KG1 (cell line): ENCODE measurements at regions not wholly inside any gene's neighbourhood (a gene's known extent, or its start where the extent isn't known, plus 50 kb on each side); places are given as distances from the start of the nearest gene placed in this dataset.

Source experiments
- DNase-seq: peaks from one replicate; lab custom pipeline; 2025; lab: John Stamatoyannopoulos, UW

DNA sequence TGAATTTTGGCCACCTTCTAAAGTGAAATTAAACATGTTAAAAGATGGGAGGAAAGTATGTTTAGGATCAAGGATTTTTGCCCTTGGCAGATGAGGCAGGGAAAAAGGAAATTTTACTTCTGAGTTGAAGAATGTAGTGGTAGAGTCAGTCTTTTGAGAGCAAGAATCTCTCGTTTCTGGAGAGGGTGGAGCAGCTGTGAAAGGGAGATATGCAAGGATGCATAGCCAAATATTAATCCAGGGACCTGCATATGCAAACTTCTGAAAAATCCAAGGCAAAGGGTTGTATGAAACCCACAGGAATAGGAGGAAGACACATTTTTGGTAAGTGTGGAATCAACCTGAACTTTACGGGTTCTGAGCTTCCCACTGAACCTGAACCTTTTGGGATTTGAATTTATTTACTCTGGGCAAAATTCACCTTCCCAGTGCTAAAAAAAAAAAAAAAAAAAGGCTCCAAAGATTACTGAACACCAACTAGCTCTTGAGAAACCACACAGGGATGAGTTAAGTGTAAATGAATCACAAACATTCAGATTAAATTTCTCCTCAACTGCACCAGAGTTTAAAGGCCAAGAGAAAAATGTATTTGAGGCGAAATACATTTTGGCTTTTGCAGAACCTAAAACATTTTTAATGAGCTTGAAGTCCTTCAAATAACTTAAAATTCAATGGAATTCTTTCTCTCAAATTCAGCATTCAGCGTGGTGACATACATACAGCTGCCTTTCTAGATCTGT is 187.1 kb upstream of the CDKN3 start:
- DNase-seq, result no peak

DNA sequence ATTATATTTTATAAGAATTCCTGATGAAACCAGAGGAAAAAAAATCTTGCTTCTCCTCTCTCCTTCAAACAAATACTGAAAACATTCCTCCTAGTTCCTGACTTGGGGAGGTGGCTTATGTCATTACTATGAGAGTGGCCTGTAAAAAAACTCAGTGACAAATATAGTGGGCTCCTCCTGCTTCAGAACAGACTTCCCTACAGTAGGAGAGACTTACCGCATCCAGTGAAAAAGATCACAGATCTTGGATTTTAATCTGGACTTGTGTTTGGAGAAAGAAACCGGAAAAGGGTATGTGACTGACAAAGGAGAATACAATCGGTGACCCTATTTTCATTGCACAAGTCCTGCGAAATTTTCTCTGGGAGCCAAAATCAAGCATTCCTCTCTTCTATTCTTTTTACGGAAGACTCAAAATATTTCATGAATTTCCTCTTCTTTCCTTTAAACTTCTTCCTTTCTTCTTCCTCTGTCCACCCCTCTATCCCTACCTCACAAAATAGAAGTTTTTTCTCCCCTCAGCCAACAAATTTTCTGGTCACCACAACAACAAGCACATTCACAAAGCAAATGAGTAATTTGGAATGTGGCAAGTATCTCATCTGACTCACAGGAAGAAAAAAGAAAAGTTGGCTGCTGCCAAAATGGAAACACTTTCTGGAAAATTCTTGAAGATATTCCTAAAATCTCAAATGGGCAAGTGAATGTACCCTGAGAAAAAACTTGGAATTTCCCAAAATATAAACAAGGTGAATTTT is 185.1 kb upstream of the CDKN3 start:
- DNase-seq, result no peak

DNA sequence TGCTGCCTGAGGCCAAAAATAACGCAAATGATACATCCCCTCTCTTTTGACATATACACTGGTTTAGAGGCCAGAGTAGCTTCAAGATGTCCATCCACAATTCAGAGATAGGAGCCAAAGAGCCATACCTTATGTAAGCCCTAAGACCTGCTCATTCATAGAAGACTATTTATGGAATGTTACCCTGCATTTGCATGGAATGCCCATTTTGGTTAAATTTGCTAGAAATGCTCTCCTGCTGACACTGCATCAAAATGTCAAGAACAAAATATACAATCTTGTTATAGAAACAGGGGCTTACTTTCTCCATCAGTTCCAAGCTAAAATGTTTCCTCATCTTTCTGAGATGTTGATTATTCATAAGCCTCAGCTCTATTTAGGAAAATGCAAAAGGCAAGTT is 183.3 kb upstream of the CDKN3 start:
- DNase-seq, result no peak

DNA sequence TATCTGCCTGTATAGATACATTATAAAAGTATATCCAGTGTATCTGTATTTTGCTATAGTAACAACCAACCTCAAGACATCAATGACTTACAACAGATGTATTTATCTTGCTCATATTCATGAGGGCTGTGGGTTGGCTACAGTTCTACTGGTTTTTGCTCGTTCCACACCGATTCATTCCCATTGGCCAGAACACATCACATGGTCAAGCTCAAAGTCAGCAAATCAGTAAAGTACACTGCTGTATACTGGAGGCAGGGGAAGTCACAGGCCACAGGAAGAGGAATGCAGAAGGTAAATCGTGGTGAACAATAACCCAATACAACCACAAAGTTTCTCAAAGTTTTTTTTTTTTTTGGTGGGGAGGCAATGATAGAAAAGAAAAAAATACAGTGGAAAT is 180.0 kb upstream of the CDKN3 start:
- no peak for DNase-seq

DNA sequence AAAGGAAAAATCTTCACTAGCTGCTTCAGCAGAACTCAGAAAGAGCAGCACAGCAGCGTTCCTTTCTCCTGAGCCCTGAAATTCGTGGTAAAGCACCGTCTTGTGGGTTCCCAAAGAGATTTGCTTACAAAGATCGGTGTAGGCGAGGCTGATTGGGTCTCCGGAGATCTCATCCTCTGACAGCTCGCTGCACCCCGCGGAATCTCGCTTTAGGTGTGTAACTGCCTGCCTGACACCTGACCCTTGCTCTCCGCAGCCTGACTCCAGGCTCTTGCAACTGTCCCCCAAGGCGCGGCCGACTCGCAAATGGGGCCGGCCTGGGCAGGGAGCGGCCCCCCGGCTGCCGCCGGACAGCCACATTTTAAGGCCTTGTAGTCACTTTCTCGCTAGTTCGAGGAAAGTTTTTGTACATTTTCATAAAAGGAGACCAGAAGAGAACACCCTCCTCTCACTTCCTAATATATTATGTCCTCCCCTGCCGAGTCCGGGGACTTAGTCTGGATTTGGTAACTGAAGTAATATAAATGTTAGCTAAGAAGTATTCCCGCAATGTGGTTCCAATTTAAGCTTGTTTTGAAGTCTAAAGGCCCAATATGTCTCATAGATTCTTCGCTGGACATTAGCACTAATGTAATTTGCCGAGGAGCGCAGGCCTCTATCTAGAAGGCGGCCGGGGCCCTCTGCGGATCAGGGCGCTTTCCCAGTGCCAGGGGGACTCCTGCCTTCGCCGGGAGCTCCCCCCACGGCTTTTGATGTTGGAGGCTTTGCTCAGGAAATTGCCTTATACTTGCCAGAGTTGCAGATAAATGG is 177.3 kb upstream of the CDKN3 start:
- DNase-seq, result no peak

DNA sequence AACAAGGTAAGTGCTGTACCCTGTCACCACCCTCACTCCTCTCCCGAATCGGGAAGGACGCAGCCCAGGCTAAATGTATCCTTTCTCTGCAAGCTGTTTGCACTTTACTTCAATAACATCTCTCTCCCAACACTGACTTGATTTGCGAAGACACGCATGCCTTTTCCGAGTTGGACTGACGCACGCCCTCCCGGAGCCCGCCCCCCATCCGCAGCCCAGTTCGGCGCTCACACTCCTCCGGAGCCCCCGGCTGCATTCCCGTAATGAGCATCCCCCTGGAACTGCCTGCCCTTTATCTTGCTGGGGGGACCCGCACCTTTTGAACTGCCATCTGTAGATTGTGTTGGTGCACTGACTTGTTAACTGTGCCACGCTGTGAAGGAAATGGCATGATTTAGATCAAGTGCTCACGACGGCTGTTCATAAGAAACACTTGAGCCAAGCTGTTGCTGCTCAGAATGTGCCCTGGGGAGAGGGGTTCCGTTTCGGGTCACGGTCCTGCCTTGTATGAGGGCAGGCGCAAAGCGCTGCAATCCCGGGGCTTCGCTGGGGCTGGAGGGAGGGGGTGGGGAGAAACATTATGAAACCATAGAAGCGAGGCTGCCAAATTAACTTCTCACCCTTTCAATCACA is 176.6 kb upstream of the CDKN3 start:
- DNase-seq, result no peak

DNA sequence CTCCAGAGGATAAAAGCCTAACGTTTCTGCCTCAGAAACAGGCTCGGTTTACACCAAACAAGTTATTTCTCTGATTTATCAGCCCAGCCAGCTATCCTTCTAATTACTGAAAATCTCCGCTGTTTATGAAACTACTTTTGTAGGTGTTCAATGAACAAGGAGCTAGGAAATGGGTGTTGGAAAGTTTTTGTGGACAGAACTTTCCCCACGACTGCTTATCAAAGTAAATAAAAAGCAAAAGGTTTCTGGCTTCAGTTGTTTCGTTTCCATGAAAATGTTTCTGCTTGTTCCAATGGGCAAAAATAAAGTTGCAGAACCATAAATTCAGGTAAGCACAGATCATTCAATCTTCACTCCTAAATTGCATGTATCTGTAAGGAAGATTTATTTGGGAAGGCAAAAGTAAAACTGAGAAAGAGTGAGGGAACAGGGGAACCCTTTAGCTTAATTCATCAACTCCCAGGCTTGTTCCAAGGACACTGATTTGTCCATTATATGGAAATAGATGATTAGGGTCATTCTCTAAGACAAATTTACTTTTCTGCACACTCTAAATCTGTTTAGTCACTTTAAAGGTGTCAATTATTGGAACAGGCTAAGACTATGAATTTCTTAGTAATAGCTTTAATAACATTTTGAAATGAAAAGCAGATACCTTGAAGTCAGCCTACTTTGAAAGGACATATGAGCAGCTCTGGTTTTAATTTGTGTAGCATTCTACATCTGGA is 175.9 kb upstream of the CDKN3 start:
- no peak for DNase-seq

DNA sequence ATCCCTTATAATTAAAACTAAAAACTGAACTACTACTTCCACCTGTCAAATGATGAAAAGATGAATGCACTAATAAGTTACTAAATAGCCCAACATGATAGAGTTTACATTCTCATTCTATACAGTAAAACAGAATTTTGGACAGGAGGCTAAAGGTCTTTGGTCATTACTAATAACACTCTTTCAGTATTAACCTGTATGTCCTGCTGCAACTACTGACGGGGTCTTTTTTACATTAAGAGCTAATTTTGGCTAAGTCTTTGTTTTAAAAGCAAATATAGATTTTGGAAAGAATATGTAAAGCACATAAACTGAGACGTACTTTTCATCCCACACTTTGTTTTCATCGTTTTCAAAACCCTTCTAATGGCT is 175.4 kb upstream of the CDKN3 start:
- DNase-seq, result no peak

DNA sequence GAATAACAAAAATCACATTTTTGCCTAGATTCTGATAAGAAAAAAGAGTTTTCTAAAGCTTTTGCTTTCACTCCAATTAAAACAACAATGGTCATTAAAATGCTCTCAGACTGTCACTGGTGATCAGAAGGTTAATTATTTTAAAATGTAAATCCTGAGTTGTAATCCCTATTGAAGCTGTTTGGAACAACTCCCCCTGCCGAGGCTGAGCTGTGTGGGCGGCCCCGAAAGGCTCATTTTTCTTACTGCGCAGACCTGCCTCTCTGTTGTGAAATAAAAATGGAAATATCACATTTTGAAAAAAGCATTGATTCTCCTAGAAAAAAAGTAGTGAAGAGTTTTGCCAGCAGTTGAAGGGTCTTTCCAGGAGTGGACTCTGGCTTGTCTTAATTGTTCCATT is 174.8 kb upstream of the CDKN3 start:
- no peak for DNase-seq

DNA sequence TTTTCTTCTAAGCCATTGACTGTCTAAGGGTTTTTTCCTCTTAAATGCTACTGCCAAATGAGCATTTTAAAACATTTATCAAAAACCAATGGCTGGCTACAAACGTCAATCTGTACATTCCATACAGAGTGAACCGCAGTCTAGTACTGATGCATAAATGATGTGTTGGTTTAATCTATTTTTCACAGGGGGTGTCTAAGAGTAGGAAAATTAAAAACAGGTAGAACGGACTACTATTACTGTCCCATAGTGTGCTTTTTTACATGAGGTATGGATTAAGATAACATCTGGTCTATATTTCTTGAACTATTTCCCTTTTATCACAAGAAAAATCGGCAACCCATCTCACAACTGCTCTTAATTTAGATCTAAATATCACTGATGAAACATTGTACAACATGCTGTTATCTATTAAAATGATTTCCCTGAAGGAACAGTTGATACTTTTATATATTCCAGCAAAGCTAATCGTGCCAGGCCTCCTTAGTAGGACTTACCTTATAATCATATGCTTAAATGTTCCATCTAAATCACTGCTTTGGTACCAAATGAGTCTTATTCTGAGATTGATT is 172.9 kb upstream of the CDKN3 start:
- DNase-seq, result no peak

DNA sequence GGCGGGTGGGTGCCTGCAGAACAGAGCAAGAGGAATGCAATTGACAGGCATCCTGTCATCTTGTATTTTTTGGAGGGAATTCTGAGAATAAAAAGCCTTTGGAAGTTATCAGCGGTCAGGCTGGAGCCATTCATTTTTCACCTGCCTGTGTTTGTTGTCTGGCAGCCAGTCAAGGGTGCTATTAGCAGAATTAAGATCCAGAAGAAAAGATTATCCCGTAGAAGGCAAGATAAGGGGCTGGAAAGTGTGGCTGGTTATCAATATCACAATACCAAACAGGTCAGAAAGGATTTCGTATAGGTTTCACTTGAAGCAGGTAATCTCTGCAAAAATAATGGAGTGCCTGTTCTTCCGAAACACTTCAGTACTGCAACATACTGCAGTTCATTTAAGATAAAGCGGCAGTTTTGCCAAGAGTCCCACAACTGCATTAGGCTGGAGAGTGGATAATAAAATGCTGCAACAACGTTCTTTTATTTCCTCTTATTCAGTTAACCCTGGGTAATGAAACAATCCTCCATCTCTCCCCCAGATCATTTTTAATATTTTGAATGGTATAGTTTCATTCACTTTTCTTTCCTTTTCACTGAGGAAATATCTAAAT is 171.2 kb upstream of the CDKN3 start:
- DNase-seq, result no peak

DNA sequence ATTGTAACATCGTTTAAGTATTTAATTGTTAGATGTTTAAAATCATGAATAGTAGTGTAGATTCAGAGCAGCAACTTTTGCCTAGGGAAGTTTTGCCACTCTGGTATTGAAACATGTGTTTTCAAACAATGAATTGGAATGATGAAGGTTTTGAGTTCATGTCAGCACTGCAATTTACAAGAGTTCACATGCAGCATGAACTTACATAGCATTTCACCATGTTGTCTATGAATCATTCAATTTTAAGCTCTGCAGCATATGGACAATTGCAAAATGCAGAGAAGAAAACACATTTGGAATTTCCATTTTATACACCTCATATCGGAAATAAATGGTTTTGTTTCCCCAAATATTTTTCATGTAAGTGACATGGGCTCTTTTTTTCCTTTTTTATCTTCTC is 170.7 kb upstream of the CDKN3 start:
- DNase-seq, result no peak

DNA sequence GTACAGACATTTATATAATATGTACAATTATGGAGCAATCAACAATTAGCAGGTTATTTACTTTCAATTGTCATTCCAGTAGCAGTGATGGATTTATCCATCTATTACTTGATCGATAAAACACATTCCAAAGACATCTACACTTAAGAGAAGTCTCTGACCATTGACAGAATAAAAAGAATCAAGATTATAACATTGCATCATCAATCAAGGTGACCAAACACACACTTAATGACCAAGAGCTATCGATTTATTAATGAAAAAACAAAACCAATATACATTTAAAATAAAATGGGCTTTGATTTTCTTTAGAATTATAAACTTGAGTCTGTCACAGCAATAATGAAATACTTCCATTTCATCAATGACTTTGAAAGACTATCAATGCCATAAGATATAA is 170.2 kb upstream of the CDKN3 start:
- DNase-seq, result no peak

DNA sequence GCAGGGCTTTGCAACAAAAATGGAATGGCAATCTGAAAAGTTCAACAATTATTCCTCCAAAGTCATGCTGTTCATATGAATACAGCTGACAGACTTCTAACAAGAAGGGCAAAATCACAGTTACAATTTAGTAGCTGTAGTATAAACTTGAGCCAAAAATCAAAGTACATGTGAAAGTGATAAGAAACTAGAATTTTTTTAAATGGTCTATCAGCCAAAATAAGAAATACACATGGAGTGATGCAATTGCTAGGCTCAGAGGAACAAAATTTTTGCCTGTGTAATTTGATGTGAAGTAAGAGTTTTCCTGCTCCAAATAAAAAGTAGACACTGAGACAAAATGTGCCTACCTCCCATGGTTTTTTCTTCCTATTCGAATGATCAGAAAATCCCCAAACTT is 167.7 kb upstream of the CDKN3 start:
- no peak for DNase-seq

DNA sequence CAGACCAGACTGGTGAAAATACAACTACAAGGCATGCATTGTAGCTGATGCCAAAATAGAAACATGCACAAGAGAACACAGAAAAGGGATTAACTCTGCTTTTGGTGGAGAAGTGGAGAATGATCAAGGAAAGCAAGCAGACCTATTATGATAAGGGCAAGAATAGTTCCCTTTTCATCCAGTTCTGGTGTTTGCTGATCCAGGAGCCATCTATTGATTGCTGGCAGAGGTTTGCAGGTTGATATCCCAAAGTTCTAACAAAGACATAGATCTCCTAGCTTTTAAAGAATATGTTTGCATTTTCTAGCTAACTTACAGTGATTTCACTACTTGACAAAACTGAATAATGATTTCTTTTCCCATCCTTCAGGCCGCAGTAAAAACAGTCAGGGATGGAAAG is 166.2 kb upstream of the CDKN3 start:
- no peak for DNase-seq

DNA sequence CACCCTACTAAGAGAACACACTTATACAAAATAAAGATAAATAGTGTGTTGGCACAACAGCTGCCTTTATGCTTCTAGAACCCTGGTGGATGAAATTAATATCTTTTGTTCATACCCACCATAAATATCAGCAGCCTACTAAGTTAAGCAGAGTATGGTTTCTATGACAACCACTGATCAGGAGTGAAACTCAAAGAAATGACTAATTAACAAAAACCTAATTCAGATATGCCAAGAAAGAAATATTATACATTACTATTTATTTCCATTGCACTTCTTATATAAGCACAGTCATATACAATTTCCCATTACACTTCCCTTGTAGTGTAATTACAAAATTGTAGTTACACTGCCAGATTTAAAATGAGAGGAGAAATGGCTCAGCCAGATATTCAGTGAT is 164.1 kb upstream of the CDKN3 start:
- DNase-seq, result no peak

DNA sequence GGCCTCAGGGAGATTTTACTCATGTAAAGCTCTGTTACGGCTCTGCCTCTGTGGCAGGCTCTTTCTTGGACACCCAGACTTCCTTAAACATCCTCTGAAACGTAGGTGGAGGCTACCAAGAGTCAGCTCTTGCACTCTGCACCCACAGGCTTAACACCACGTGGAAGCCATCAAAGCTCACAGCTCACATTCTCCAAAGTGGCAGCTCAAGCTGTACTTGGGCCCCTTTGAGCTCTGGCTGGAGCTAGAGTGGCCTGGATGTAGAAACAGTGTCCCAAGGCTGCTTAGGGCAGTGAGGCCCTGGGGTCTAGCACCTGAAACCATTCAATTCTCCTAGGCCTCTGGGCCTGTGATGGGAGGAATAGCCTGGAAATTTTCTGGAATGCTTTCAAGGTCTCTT is 155.3 kb upstream of the CDKN3 start:
- DNase-seq, result no peak

DNA sequence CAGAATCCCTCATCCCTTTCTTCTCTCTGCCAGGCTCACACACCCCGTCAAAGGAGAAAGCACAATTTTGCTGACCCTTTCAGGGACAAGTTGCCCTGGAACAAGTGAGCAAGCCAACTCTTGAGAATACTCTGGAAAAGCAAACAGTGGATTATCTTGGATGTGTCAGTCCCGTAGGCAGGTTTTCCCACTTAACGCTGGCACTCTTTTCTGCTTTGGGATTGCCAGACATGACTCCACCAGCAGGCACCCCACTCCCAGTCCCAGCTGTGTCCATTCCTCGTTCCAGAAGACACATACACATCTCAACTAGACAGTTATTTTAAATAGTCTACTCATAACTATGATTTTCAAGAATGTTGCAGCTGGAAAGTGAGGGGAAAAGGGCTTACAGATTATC is 145.5 kb upstream of the CDKN3 start:
- no peak for DNase-seq

DNA sequence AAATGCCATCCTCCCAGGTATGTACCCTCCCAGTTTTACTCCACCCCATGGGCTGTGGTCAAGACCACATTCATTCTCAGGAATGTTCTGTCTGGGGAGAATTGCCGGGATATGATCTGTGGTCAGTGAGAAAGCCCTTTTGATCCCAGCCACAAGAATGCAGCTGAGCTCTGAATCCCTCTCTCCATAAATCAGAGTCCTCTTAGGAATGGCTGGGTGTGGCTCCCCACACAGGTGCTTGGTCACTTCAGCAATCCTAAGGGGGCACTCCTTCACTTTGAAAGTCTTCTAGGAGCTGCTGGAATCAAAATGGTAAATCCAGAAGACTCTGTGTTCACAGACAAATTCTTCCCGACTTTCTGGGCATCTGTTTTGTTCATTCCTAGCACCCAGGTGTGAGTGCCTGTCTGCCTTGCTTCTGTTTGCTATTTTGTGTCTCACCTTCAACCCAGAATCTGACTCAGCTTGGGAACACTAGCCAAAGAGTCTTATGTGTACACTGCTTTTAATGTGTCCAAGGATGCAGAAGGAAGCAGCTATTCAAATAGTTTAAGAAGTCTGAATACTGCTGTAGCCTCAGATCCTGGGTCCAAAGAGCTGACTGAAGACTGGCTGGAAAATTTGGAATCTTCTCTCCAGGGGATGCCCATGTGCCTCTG is 144.6 kb upstream of the CDKN3 start:
- DNase-seq, result no peak

DNA sequence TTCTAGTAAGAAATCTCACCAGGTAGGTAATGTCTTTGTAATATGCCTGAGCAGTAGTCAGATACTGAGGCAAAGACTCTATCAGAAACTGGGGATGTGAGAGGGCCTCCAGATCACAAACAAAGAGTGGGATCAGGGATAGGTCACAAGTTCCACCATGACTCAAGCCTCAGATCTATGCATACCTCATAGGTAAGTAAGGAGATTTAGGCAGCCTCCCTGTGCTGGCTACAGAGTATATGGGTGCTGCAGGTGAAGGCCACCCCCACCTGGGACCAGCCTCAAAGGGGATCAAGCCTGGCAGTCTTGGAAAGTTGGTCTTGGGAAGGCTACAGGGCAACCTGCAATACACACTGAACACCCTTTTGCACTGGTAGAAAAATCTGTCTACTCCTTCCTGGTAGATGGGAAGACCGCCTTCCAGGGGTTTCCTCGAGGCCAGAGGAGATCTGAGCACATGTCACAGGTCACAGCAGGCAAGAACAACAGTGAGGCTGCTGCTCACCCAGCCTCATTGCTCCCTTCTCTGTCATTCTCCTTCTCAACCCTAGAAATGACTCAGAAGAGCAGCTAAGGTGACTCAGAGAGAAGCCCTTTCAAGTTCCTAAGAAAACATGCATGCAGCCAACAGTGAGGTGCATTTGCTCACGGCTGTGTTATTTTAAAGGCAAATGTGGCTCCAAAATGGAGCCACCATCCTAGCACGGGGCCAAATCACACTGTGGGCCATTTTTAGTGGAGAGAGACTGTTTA is 143.4 kb upstream of the CDKN3 start:
- DNase-seq, result no peak
